ENCODE measurements at regions not wholly inside any gene's neighbourhood (a gene's known extent, or its start where the extent isn't known, plus 50 kb on each side); places are given as distances from the start of the nearest gene placed in this dataset.

DNA sequence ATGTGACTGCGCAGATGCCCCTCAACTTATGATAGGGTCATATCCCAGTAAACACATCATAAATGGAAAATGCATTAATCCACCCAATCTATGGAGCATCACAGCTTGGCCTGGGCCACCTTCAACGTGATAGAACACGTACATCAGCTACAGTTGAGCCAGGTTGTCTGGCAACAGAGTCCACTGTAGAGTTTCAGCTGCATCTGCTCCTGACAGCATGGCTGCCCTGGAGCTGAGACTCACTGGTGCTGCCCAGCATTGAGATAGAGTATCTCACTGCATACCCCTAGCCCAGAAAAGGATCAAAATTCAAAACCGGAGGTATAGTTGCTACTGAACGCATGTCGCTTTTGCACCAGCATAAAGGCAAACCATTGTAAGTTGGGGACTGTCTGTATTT, 437.7 kb upstream of the MKI67 start:
- TF ChIP-seq, protein P1, sequence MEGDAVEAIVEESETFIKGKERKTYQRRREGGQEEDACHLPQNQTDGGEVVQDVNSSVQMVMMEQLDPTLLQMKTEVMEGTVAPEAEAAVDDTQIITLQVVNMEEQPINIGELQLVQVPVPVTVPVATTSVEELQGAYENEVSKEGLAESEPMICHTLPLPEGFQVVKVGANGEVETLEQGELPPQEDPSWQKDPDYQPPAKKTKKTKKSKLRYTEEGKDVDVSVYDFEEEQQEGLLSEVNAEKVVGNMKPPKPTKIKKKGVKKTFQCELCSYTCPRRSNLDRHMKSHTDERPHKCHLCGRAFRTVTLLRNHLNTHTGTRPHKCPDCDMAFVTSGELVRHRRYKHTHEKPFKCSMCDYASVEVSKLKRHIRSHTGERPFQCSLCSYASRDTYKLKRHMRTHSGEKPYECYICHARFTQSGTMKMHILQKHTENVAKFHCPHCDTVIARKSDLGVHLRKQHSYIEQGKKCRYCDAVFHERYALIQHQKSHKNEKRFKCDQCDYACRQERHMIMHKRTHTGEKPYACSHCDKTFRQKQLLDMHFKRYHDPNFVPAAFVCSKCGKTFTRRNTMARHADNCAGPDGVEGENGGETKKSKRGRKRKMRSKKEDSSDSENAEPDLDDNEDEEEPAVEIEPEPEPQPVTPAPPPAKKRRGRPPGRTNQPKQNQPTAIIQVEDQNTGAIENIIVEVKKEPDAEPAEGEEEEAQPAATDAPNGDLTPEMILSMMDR (conservative IDR thresholded peaks at IDR 0.05; ENCODE audit: low read depth, low read length), result no peak
- no peak for TF ChIP-seq EZH2phosphoT487 (IDR thresholded peaks at IDR 0.05; ENCODE audit: borderline replicate concordance, low read length)
- no peak for TF ChIP-seq EZH2 (IDR thresholded peaks at IDR 0.05; ENCODE audit: low read length, unreplicated experiment)

Data from PC-3 (cell line).